ENCODE measurements at regions not wholly inside any gene's neighbourhood (a gene's known extent, or its start where the extent isn't known, plus 50 kb on each side); places are given as distances from the start of the nearest gene placed in this dataset.

- TF ChIP-seq BHLHE40 (IDR thresholded peaks at IDR 0.05; ENCODE audit: borderline replicate concordance) (no peak), SP1 (IDR thresholded peaks at IDR 0.05) (no peak), ELF4 (IDR thresholded peaks at IDR 0.05) (no peak), ZNF384 (IDR thresholded peaks at IDR 0.05) (no peak), FOXK2 (IDR thresholded peaks at IDR 0.05) (no peak), SUZ12 (IDR thresholded peaks at IDR 0.05) (no peak), CTBP1 (IDR thresholded peaks at IDR 0.05; ENCODE audit: borderline replicate concordance) (no peak), TARDBP (IDR thresholded peaks at IDR 0.05) (no peak), L3MBTL2 (conservative IDR thresholded peaks at IDR 0.05) (no peak), ARNT (IDR thresholded peaks at IDR 0.05) (no peak), HDGF (IDR thresholded peaks at IDR 0.05; ENCODE audit: borderline replicate concordance) (no peak), NFRKB (IDR thresholded peaks at IDR 0.05) (no peak), LEF1 (IDR thresholded peaks at IDR 0.05; ENCODE audit: borderline replicate concordance) (no peak), FOXA1 (IDR thresholded peaks at IDR 0.05) (no peak)
These were observed 105.0 kb upstream of the CCDC150 start for GRCh38 chr2:196534495-196534894.

Data from HEK293T (cell line).